ENCODE measurements at regions not wholly inside any gene's neighbourhood (a gene's known extent, or its start where the extent isn't known, plus 50 kb on each side); places are given as distances from the start of the nearest gene placed in this dataset.

DNA sequence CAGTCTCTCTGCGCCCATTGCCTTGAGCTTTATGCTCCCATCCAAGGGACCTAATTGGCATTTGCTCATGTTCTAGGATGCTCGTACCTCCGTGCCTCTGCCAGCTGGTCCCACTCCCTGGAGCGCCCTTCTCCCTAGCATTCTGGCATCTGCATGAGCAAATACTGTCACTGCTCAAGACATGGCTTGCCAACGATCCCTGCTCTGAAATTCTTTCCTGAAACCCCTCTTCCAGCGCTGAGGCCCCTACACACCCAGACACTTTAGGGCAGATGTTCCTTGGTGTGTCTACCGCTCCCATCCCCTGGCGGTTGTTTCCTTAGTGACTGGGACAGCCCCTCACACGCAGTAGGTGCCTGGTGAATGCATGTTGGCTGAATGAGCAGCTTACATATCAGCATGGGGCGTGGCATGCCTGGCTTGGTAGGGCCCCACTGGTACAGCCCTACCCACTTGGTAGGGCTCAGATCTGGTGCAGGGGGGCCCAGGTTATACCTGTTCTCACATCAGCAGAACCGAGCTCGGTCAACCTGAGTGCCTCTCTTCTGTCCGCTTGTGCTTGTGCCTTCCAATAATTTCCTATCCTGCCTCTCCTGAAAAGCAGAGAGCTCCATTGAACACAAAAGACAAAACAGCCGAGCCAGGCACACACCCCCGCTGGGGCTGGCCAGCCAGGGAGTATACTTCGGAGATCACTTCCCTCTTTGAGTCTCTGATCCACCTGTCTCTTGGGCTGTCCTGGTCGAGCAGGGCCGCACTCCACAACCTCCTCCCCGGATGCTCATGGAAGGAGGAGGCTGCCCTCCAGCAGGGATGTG lies 59.2 kb downstream of the INHBB start:
- TF ChIP-seq POLR2A (IDR thresholded peaks at IDR 0.05) (no peak), CTCF (IDR thresholded peaks at IDR 0.05) (no peak)
